GM12878 (cell line): ENCODE measurements at regions not wholly inside any gene's neighbourhood (a gene's known extent, or its start where the extent isn't known, plus 50 kb on each side); places are given as distances from the start of the nearest gene placed in this dataset.

Source experiments
- ATAC-seq: fragments of 200-7000 bp; cut with Tn5 transposase; 3 replicates; pipeline ENCODE4 v1.9.1; 2020; ENCODE audit warnings: mild to moderate bottlenecking, moderate library complexity
- BruUV-seq: library from RNA; stranded (reverse); fragments of 400-500 nt; replicated peaks from 2 replicates; lab custom pipeline; 2021; lab: Mats Ljungman, UMichigan
- CTCF ChIA-PET: fragments of 300-600 bp; sonication (Branson Sonifier 250); formaldehyde crosslinking; extraction: SDS; loops from one replicate; lab custom pipeline; 2021; ENCODE audit warnings: inconsistent platforms; lab: Yijun Ruan, JAX
- POLR2A ChIA-PET: fragments of 350-600 bp; formaldehyde crosslinking; extraction: SDS; loops from one replicate; lab custom pipeline; 2021; ENCODE audit warnings: inconsistent platforms; lab: Charles Lee
- RAD21 ChIA-PET: fragments of 300-600 bp; sonication (Branson Sonifier 250); formaldehyde crosslinking; loops from one replicate; lab custom pipeline; 2023; ENCODE audit warnings: antibody characterized with exemption; ENCODE audit not compliant: unreplicated experiment; lab: Charles Lee
- SMC1A ChIA-PET: fragments of 300-600 bp; sonication (Branson Sonifier 250); formaldehyde crosslinking; loops from one replicate; lab custom pipeline; 2023; ENCODE audit not compliant: unreplicated experiment, uncharacterized antibody; lab: Charles Lee
- DNase-seq: peaks from one replicate; pipeline ENCODE4 v3.0.0-alpha.2; 2011; ENCODE audit warnings: low read depth, low spot score
- FAIRE-seq: peaks from 3 replicates; lab custom pipeline; 2011; peaks lifted over from hg19 to GRCh38; lab: Jason Lieb, UNC
- H2AFZ ChIP-seq: 2 replicates; pipeline ENCODE4 v1.6.0; 2011; ENCODE audit warnings: low read depth, low read length, control low read depth; ENCODE audit not compliant: control insufficient read depth
- H3K27ac ChIP-seq: 2 replicates; pipeline ENCODE4 v1.5.1; 2011; ENCODE audit warnings: control low read depth; ENCODE audit not compliant: control insufficient read depth, insufficient read depth
- H3K27me3 ChIP-seq, 2 experiments: replicated peaks in 1 of 2; 2 replicates each; pipeline versions ENCODE4 v1.6.0 to v1.6.1; 2011; ENCODE audit warnings: low read length in 1 of 2; ENCODE audit not compliant: control insufficient read depth in 2 of 2, insufficient read depth in 2 of 2
- H3K36me3 ChIP-seq, 2 experiments: 2 replicates each; pipeline ENCODE4 v1.5.1; 2011; ENCODE audit warnings: low read length in 1 of 2; ENCODE audit not compliant: control insufficient read depth in 2 of 2, insufficient read depth in 2 of 2
- H3K4me1 ChIP-seq: 2 replicates; pipeline ENCODE4 v1.6.1; 2011; ENCODE audit warnings: mild to moderate bottlenecking, low read length, moderate library complexity, mixed read lengths; ENCODE audit not compliant: control insufficient read depth, insufficient read depth
- H3K4me2 ChIP-seq: 2 replicates; pipeline ENCODE4 v1.6.0; 2011; ENCODE audit warnings: control low read depth; ENCODE audit not compliant: control insufficient read depth, insufficient read depth
- H3K4me3 ChIP-seq: fragments of 200-600 bp; sonication (generic); 2 replicates; pipeline ENCODE4 v1.5.1; 2016
- H3K79me2 ChIP-seq: 2 replicates; pipeline ENCODE4 v1.6.0; 2011; ENCODE audit warnings: low read length; ENCODE audit not compliant: control insufficient read depth, insufficient read depth
- H3K9ac ChIP-seq: 2 replicates; pipeline ENCODE4 v1.8.0; 2011; ENCODE audit warnings: low read length, control low read depth, mixed read lengths; ENCODE audit not compliant: control insufficient read depth, insufficient read depth
- H3K9me3 ChIP-seq: replicated peaks from 3 replicates; pipeline ENCODE4 v1.5.1; 2011; ENCODE audit warnings: mild to moderate bottlenecking, low read length; ENCODE audit not compliant: control insufficient read depth, insufficient read depth
- H4K20me1 ChIP-seq: 2 replicates; pipeline ENCODE4 v1.6.0; 2011; ENCODE audit not compliant: control insufficient read depth, insufficient read depth
- BACH1 ChIP-seq: fragments of 450-650 bp; IDR thresholded peaks from 2 replicates; pipeline ENCODE4 v1.6.1; 2017; ENCODE audit warnings: mild to moderate bottlenecking, borderline replicate concordance
- BRCA1 ChIP-seq: IDR thresholded peaks from 2 replicates; pipeline ENCODE4 v1.6.1; 2011; ENCODE audit warnings: low read depth, low read length, improper control_type of control experiment
- CBFB ChIP-seq: IDR thresholded peaks from 2 replicates; pipeline ENCODE4 v1.6.1; 2016; ENCODE audit warnings: antibody characterized with exemption, low read depth
- E2F4 ChIP-seq: IDR thresholded peaks from 2 replicates; pipeline ENCODE4 v1.6.1; 2012; ENCODE audit warnings: low read depth, low read length, improper control_type of control experiment
- FOXK2 ChIP-seq: fragments of 450-650 bp; IDR thresholded peaks from 2 replicates; pipeline ENCODE4 v1.6.1; 2017; ENCODE audit warnings: mild to moderate bottlenecking, moderate library complexity
- GATAD2B ChIP-seq: fragments of 450-650 bp; conservative IDR thresholded peaks from 2 replicates; pipeline ENCODE4 v1.6.1; 2017; ENCODE audit warnings: low read depth, mild to moderate bottlenecking, moderate library complexity
- KLF5 ChIP-seq: fragments of 450-650 bp; IDR thresholded peaks from 2 replicates; pipeline ENCODE4 v1.6.1; 2014; ENCODE audit warnings: mild to moderate bottlenecking; ENCODE audit not compliant: partially characterized antibody
- MEF2A ChIP-seq: IDR thresholded peaks from 2 replicates; pipeline ENCODE4 v1.6.1; 2011; ENCODE audit warnings: low read depth, mild to moderate bottlenecking, low read length, moderate library complexity; ENCODE audit not compliant: insufficient read depth
- NRF1 ChIP-seq: conservative IDR thresholded peaks from 2 replicates; pipeline ENCODE4 v1.6.1; 2011; ENCODE audit warnings: mild to moderate bottlenecking, low read depth, low read length, improper control_type of control experiment
- REST ChIP-seq: IDR thresholded peaks from 2 replicates; pipeline ENCODE4 v1.6.1; 2012; ENCODE audit warnings: mild to moderate bottlenecking, low read depth, low read length
- RUNX3 ChIP-seq: IDR thresholded peaks from 2 replicates; pipeline ENCODE4 v1.6.1; 2012; ENCODE audit warnings: low read length, inconsistent platforms
- SIN3A ChIP-seq: IDR thresholded peaks from 2 replicates; pipeline ENCODE4 v1.6.1; 2012; ENCODE audit warnings: low read depth, low read length, improper control_type of control experiment
- ZBED1 ChIP-seq: IDR thresholded peaks from 2 replicates; pipeline ENCODE4 v1.6.1; 2016; ENCODE audit warnings: borderline replicate concordance
- ZNF274 ChIP-seq: IDR thresholded peaks from one replicate; pipeline ENCODE4 v1.8.0; 2011; ENCODE audit not compliant: insufficient read length, insufficient read depth
- ZNF687 ChIP-seq: fragments of 450-650 bp; IDR thresholded peaks from 2 replicates; pipeline ENCODE4 v1.6.1; 2017; ENCODE audit warnings: mild to moderate bottlenecking, moderate library complexity
- ZZZ3 ChIP-seq: IDR thresholded peaks from 2 replicates; pipeline ENCODE4 v1.6.1; 2011; ENCODE audit warnings: low read depth; ENCODE audit not compliant: control insufficient read depth, insufficient read length
- WGBS: methylation state at CpG from one replicate; pipeline ENCODE4 v1.1.6; 2016; ENCODE audit warnings: low lambda C conversion rate; ENCODE audit not compliant: insufficient replicate concordance, insufficient coverage; ENCODE audit errors: missing lambda C conversion rate; 5-methylcytosine and 5-hydroxymethylcytosine counted together
- in situ Hi-C: fragments of 300-500 bp; cut with MboI; formaldehyde crosslinking; loops from 9 replicates; pipeline ENCODE4 v1.14.3; 2018; ENCODE audit warnings: mixed read lengths
- intact Hi-C: fragments of 100-400 bp; cut with micrococcal nuclease; formaldehyde crosslinking; loops from one replicate; pipeline ENCODE4 v1.14.2; 2022; ENCODE audit not compliant: unreplicated experiment

- Histone ChIP-seq H4K20me1 (no peaks in the 10 kb centered on the region), H3K9ac (no peak overlapping the region), H3K27ac (no peak overlapping the region), H3K27me3 (peaks cover 0 to 3% of the 10 kb centered on the region in 2 experiments; a peak in 1 of 4 replicates), H3K79me2 (no peaks in the 10 kb centered on the region), H3K4me1 (no peaks in the 10 kb centered on the region), H3K4me2 (no peak overlapping the region), H3K9me3 (no peaks in the 10 kb centered on the region), H2AFZ (no peak overlapping the region), H3K4me3 (no peak overlapping the region), H3K36me3 (no peaks in the 10 kb centered on the region)
- WGBS, result 33% methylated on average over 5 of the region's 5 CpGs
- in situ Hi-C loops (no loop called here), intact Hi-C loops (no loop called here)
- DNase-seq (no peak), FAIRE-seq (no peak)
- POLR2A ChIA-PET, result no interaction called here
- RAD21 ChIA-PET, result interaction anchor here (0.7 to 1.6 kb wide), 2 partner anchors 45 to 709 kb away, joined by 3 to 10 read pairs; no protein-coding TSS in a partner anchor
- SMC1A ChIA-PET, result interaction anchor here (5.5 kb wide), 1 partner anchor 708 kb away, joined by 43 read pairs; no protein-coding TSS in a partner anchor
- CTCF ChIA-PET, result interaction anchor here (0.6 to 7.1 kb wide), 9 partner anchors 10 to 714 kb away, joined by 3 to 71 read pairs (median 3); no protein-coding TSS in a partner anchor
- no peak for TF ChIP-seq CBFB
- TF ChIP-seq KLF5, result no peak
- TF ChIP-seq GATAD2B, result no peak
- no peak for TF ChIP-seq ZNF687
- no peak for TF ChIP-seq ZZZ3
- no peak for TF ChIP-seq RUNX3
- no peak for TF ChIP-seq ZBED1
- no peak for TF ChIP-seq BRCA1
- TF ChIP-seq MEF2A, result no peak
- no peak for TF ChIP-seq SIN3A
- TF ChIP-seq BACH1, result no peak
- TF ChIP-seq REST, result no peak
- TF ChIP-seq ZNF274, result no peak
- no peak for TF ChIP-seq FOXK2
- no peak for TF ChIP-seq E2F4
- no peak for TF ChIP-seq NRF1
- TF ChIP-seq, all 136 proteins: peak for 0
- BruUV-seq, result no TSS peak
- ATAC-seq, result peak; percentile 16; the same call in 1 of the 3 replicates
These were observed 90.5 kb upstream of the UPP2 start for GRCh38 chr2:158011055-158011771.
